Esophagus muscularis mucosa (tissue), 4 donors: ENCODE measurements at regions not wholly inside any gene's neighbourhood (a gene's known extent, or its start where the extent isn't known, plus 50 kb on each side); places are given as distances from the start of the nearest gene placed in this dataset.

ENCODE experiments used
- EP300 ChIP-seq: sonication (generic); formaldehyde crosslinking; IDR thresholded peaks from one replicate; pipeline ENCODE4 v1.6.1; 2017; ENCODE audit warnings: antibody characterized with exemption
- POLR2A ChIP-seq: fragments of 450-650 bp; IDR thresholded peaks from one replicate; pipeline ENCODE4 v1.6.1; 2017; ENCODE audit warnings: antibody characterized with exemption, moderate library complexity, mild to moderate bottlenecking, low read depth
- POLR2AphosphoS5 ChIP-seq, 2 donors: sonication (generic); formaldehyde crosslinking; IDR thresholded peaks; one replicate each; pipeline ENCODE4 v1.6.1; 2017; ENCODE audit warnings: antibody characterized with exemption in 2 of 2
- TF ChIP-seq, protein P1 (sequence below), 3 experiments: fragments of 200-600 bp in 2 of 3; fragments of 450-650 bp in 1 of 3; sonication (generic) in 2 of 3; IDR thresholded peaks; one replicate each; pipeline ENCODE4 v1.5.1; 2017 to 2019; ENCODE audit warnings: antibody characterized with exemption in 3 of 3, mild to moderate bottlenecking in 2 of 3, moderate library complexity in 1 of 3

DNA sequence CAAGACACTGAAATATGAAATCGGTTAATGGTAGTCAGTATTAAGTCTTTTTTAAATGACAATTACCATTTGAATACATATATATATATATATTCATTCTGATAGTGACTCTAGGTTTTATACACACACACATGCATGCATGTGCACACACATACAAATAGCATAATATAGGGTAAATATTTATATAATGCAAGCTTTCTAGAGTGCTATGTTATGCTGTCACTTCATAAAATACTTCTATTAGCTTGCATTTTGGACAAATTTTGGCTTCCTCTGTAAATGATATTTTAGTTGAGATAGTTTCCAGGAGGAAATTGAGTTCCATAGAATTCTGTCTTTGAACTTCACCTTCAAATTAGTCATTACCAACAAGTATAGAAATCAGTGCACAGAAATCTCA, 89.9 kb upstream of the EPHA3 start:
- TF ChIP-seq, protein P1, sequence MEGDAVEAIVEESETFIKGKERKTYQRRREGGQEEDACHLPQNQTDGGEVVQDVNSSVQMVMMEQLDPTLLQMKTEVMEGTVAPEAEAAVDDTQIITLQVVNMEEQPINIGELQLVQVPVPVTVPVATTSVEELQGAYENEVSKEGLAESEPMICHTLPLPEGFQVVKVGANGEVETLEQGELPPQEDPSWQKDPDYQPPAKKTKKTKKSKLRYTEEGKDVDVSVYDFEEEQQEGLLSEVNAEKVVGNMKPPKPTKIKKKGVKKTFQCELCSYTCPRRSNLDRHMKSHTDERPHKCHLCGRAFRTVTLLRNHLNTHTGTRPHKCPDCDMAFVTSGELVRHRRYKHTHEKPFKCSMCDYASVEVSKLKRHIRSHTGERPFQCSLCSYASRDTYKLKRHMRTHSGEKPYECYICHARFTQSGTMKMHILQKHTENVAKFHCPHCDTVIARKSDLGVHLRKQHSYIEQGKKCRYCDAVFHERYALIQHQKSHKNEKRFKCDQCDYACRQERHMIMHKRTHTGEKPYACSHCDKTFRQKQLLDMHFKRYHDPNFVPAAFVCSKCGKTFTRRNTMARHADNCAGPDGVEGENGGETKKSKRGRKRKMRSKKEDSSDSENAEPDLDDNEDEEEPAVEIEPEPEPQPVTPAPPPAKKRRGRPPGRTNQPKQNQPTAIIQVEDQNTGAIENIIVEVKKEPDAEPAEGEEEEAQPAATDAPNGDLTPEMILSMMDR (IDR thresholded peaks at IDR 0.05) = no peak
- TF ChIP-seq POLR2AphosphoS5 (IDR thresholded peaks at IDR 0.05) (no peak), POLR2A (no peak), EP300 (no peak)
